Testis (tissue), 2 donors: ENCODE measurements at regions not wholly inside any gene's neighbourhood (a gene's known extent, or its start where the extent isn't known, plus 50 kb on each side); places are given as distances from the start of the nearest gene placed in this dataset.
"Not testable (repeated sequence)": the region's sequence is repeated elsewhere in the genome, so short reads cannot be mapped to it uniquely, and the experiment has no call there.

Experiments
- DNase-seq: peaks from one replicate; pipeline ENCODE4 v3.0.0-alpha.2; 2019
- H3K27ac ChIP-seq, 2 donors: fragments of 200-600 bp; sonication (generic); one replicate each; pipeline ENCODE4 v1.5.1; 2019
- H3K27me3 ChIP-seq: fragments of 200-600 bp; sonication (generic); one replicate; pipeline ENCODE4 v1.5.1; 2019
- H3K36me3 ChIP-seq: fragments of 200-600 bp; sonication (generic); one replicate; pipeline ENCODE4 v1.5.1; 2017; ENCODE audit warnings: low read depth; ENCODE audit errors: missing control alignments
- H3K4me1 ChIP-seq: fragments of 200-600 bp; sonication (generic); one replicate; pipeline ENCODE4 v1.5.1; 2019
- H3K4me3 ChIP-seq, 2 donors: fragments of 200-600 bp; sonication (generic); one replicate each; pipeline ENCODE4 v1.5.1; 2017 to 2019
- H3K9me3 ChIP-seq: fragments of 200-600 bp; sonication (generic); one replicate; pipeline ENCODE4 v1.5.1; 2017
- CTCF ChIP-seq, 3 experiments: fragments of 450-650 bp in 2 of 3; fragments of 200-600 bp in 1 of 3; sonication (generic) in 1 of 3; IDR thresholded peaks; one replicate each; pipeline ENCODE4 v1.5.1; 2016 to 2019; ENCODE audit warnings: antibody characterized with exemption in 3 of 3, mild to moderate bottlenecking in 2 of 3, moderate library complexity in 1 of 3
- POLR2A ChIP-seq: fragments of 450-650 bp; IDR thresholded peaks from one replicate; pipeline ENCODE4 v1.6.1; 2017; ENCODE audit warnings: antibody characterized with exemption, mild to moderate bottlenecking, moderate library complexity
- WGBS, 2 donors: methylation state at CpG; one replicate each; pipeline ENCODE4 v1.1.5; 2018; 5-methylcytosine and 5-hydroxymethylcytosine counted together
- intact Hi-C: fragments of 100-400 bp; cut with DNase I; formaldehyde crosslinking; loops from one replicate; pipeline ENCODE4 v1.15.1; 2023; ENCODE audit warnings: low total_unique reads

- TF ChIP-seq POLR2A (no peak), CTCF (IDR thresholded peaks at IDR 0.05) (no peak)
- no peaks in the 10 kb centered on the region for H3K4me1 ChIP-seq
- no peaks in the 10 kb centered on the region for H3K27me3 ChIP-seq
- H3K36me3 ChIP-seq, result no peaks in the 10 kb centered on the region
- DNase-seq, result no peak
- H3K27ac ChIP-seq, result no peak overlapping the region
- WGBS, 2 donors, result 86 to 100% methylated on average over 1 of the region's 1 CpG
- intact Hi-C loops, result no loop called here
- no peak overlapping the region for H3K4me3 ChIP-seq
- no peaks in the 10 kb centered on the region for H3K9me3 ChIP-seq
These were observed 680.6 kb downstream of the RFPL4B start for GRCh38 chr6:113027780-113028179.

GRCh38 chr6:113029161-113029560, 682.0 kb downstream of the RFPL4B start:
- H3K36me3 ChIP-seq, DNase-seq, H3K4me3 ChIP-seq, H3K4me1 ChIP-seq, H3K27me3 ChIP-seq, intact Hi-C loops, H3K27ac ChIP-seq, H3K9me3 ChIP-seq: not testable (repeated sequence)
- 83 to 85% methylated on average over 2 of the region's 2 CpGs for WGBS, 2 donors

GRCh38 chr6:113031591-113032238, 684.6 kb downstream of the RFPL4B start:
- H3K4me1 ChIP-seq, result no peaks in the 10 kb centered on the region
- WGBS, 2 donors, result 51 to 68% methylated on average over 3 of the region's 3 CpGs
- no peak for TF ChIP-seq CTCF (IDR thresholded peaks at IDR 0.05)
- TF ChIP-seq POLR2A, result no peak
- intact Hi-C loops, result no loop called here
- no peak overlapping the region for H3K4me3 ChIP-seq
- no peaks in the 10 kb centered on the region for H3K9me3 ChIP-seq
- no peak overlapping the region for H3K27ac ChIP-seq
- no peaks in the 10 kb centered on the region for H3K36me3 ChIP-seq
- no peaks in the 10 kb centered on the region for H3K27me3 ChIP-seq
- no peak for DNase-seq

GRCh38 chr6:113039005-113039404, 691.9 kb downstream of the RFPL4B start:
- Histone ChIP-seq H3K4me3 (no peak overlapping the region), H3K36me3 (no peaks in the 10 kb centered on the region), H3K4me1 (no peaks in the 10 kb centered on the region), H3K9me3 (no peaks in the 10 kb centered on the region), H3K27me3 (no peaks in the 10 kb centered on the region), H3K27ac (no peak overlapping the region)
- intact Hi-C loops, result no loop called here
- TF ChIP-seq CTCF (IDR thresholded peaks at IDR 0.05) (no peak), POLR2A (no peak)
- WGBS, 2 donors, result 95 to 100% methylated on average over 1 of the region's 1 CpG
- no peak for DNase-seq

GRCh38 chr6:113047148-113047547, 700.0 kb downstream of the RFPL4B start:
- Histone ChIP-seq H3K27me3 (no peaks in the 10 kb centered on the region), H3K9me3 (no peaks in the 10 kb centered on the region), H3K36me3 (no peaks in the 10 kb centered on the region), H3K27ac (no peak overlapping the region), H3K4me3 (no peak overlapping the region), H3K4me1 (no peaks in the 10 kb centered on the region)
- 8 to 58% methylated on average over 1 of the region's 1 CpG for WGBS, 2 donors
- TF ChIP-seq CTCF (IDR thresholded peaks at IDR 0.05) (no peak), POLR2A (no peak)
- intact Hi-C loops, result no loop called here
- DNase-seq, result no peak
